ENCODE measurements at regions not wholly inside any gene's neighbourhood (a gene's known extent, or its start where the extent isn't known, plus 50 kb on each side); places are given as distances from the start of the nearest gene placed in this dataset.

- H3K27me3 ChIP-seq, result no peaks in the 10 kb centered on the region
- no peaks in the 10 kb centered on the region for H4K20me1 ChIP-seq (ENCODE audit: insufficient read depth, poor library complexity, severe bottlenecking)
- no peak for DNase-seq (ENCODE audit: low spot score)
- H3K79me2 ChIP-seq, result no peaks in the 10 kb centered on the region
- no peak for TF ChIP-seq CTCF (IDR thresholded peaks at IDR 0.05; ENCODE audit: poor library complexity)
- TF ChIP-seq EZH2 (IDR thresholded peaks at IDR 0.05; ENCODE audit: borderline replicate concordance), result no peak
- no peak for TF ChIP-seq EZH2phosphoT487 (IDR thresholded peaks at IDR 0.05; ENCODE audit: low read depth, severe bottlenecking, unreplicated experiment)
- no peaks in the 10 kb centered on the region for H3K9me3 ChIP-seq (ENCODE audit: low read depth)
- WGBS (ENCODE audit: low lambda C conversion rate, missing lambda C conversion rate), result 93% methylated on average over 18 of the region's 18 CpGs
- no peak overlapping the region for H3K4me2 ChIP-seq
- H3K36me3 ChIP-seq (replicated peaks; ENCODE audit: insufficient read depth, low read depth), result no peaks in the 10 kb centered on the region
- no peaks in the 10 kb centered on the region for H3K9me2 ChIP-seq (replicated peaks; ENCODE audit: insufficient read depth)
- no peak overlapping the region for H3K4me3 ChIP-seq
- no peaks in the 10 kb centered on the region for H3K4me1 ChIP-seq (ENCODE audit: insufficient read depth)
- no peak overlapping the region for H3K27ac ChIP-seq
- H2AFZ ChIP-seq, result no peak overlapping the region
Measured at GRCh38 chr6:169904051-169904922, 152.9 kb downstream of the ERMARD start.

- Histone ChIP-seq H3K4me3 (no peak overlapping the region), H2AFZ (no peak overlapping the region), H3K9me2 (replicated peaks; ENCODE audit: insufficient read depth) (no peaks in the 10 kb centered on the region), H3K27ac (no peak overlapping the region), H4K20me1 (ENCODE audit: insufficient read depth, poor library complexity, severe bottlenecking) (no peaks in the 10 kb centered on the region), H3K27me3 (no peaks in the 10 kb centered on the region), H3K9me3 (ENCODE audit: low read depth) (no peaks in the 10 kb centered on the region), H3K79me2 (no peaks in the 10 kb centered on the region), H3K36me3 (replicated peaks; ENCODE audit: insufficient read depth, low read depth) (no peaks in the 10 kb centered on the region), H3K4me2 (no peak overlapping the region), H3K4me1 (ENCODE audit: insufficient read depth) (no peaks in the 10 kb centered on the region)
- WGBS (ENCODE audit: low lambda C conversion rate, missing lambda C conversion rate), result 92% methylated on average over 18 of the region's 18 CpGs
- DNase-seq (ENCODE audit: low spot score), result no peak
- TF ChIP-seq EZH2 (IDR thresholded peaks at IDR 0.05; ENCODE audit: borderline replicate concordance) (no peak), EZH2phosphoT487 (IDR thresholded peaks at IDR 0.05; ENCODE audit: low read depth, severe bottlenecking, unreplicated experiment) (no peak), CTCF (IDR thresholded peaks at IDR 0.05; ENCODE audit: poor library complexity) (no peak)
Measured at GRCh38 chr6:169903122-169903521, 151.7 kb downstream of the ERMARD start.

GRCh38 chr6:169902604-169903003, 151.2 kb downstream of the ERMARD start:
- H2AFZ ChIP-seq, result no peak overlapping the region
- no peaks in the 10 kb centered on the region for H3K79me2 ChIP-seq
- H3K27ac ChIP-seq, result no peak overlapping the region
- H3K4me2 ChIP-seq, result no peak overlapping the region
- H3K4me3 ChIP-seq, result no peak overlapping the region
- no peaks in the 10 kb centered on the region for H3K9me3 ChIP-seq (ENCODE audit: low read depth)
- H3K27me3 ChIP-seq, result no peaks in the 10 kb centered on the region
- no peaks in the 10 kb centered on the region for H3K9me2 ChIP-seq (replicated peaks; ENCODE audit: insufficient read depth)
- H4K20me1 ChIP-seq (ENCODE audit: insufficient read depth, poor library complexity, severe bottlenecking), result no peaks in the 10 kb centered on the region
- no peaks in the 10 kb centered on the region for H3K36me3 ChIP-seq (replicated peaks; ENCODE audit: insufficient read depth, low read depth)
- no peaks in the 10 kb centered on the region for H3K4me1 ChIP-seq (ENCODE audit: insufficient read depth)
- TF ChIP-seq EZH2 (IDR thresholded peaks at IDR 0.05; ENCODE audit: borderline replicate concordance), result no peak
- no peak for TF ChIP-seq EZH2phosphoT487 (IDR thresholded peaks at IDR 0.05; ENCODE audit: low read depth, severe bottlenecking, unreplicated experiment)
- no peak for TF ChIP-seq CTCF (IDR thresholded peaks at IDR 0.05; ENCODE audit: poor library complexity)
- DNase-seq (ENCODE audit: low spot score), result no peak
- WGBS (ENCODE audit: low lambda C conversion rate, missing lambda C conversion rate), result 94% methylated on average over 10 of the region's 10 CpGs
